ENCODE measurements at regions not wholly inside any gene's neighbourhood (a gene's known extent, or its start where the extent isn't known, plus 50 kb on each side); places are given as distances from the start of the nearest gene placed in this dataset.
"Not testable (repeated sequence)": the region's sequence is repeated elsewhere in the genome, so short reads cannot be mapped to it uniquely, and the experiment has no call there.

GRCh38 chr6:132020918-132021317, 69.7 kb upstream of the CCN2 start:
- H3K27ac ChIP-seq (ENCODE audit: control insufficient read depth, insufficient read depth); H3K9ac ChIP-seq (ENCODE audit: control insufficient read depth, insufficient read depth, low read length); BruUV-seq (replicated peaks); DNase-seq (ENCODE audit: low read depth, low spot score); SMC1A ChIA-PET (ENCODE audit: uncharacterized antibody, unreplicated experiment); POLR2A ChIA-PET; intact Hi-C loops (cut with micrococcal nuclease; ENCODE audit: unreplicated experiment); H3K4me1 ChIP-seq (ENCODE audit: control insufficient read depth, insufficient read depth, low read length); H3K79me2 ChIP-seq (ENCODE audit: control insufficient read depth, insufficient read depth, low read length); H3K9me3 ChIP-seq (replicated peaks; ENCODE audit: control insufficient read depth, insufficient read depth, low read length); in situ Hi-C loops (cut with MboI); H3K4me3 ChIP-seq; RAD21 ChIA-PET (ENCODE audit: unreplicated experiment); H3K36me3 ChIP-seq (ENCODE audit: control insufficient read depth in 2 of 2, insufficient read depth in 2 of 2, low read length in 1 of 2); H4K20me1 ChIP-seq (ENCODE audit: control insufficient read depth, insufficient read depth); H2AFZ ChIP-seq (ENCODE audit: control insufficient read depth, low read depth, low read length); H3K4me2 ChIP-seq (ENCODE audit: control insufficient read depth, insufficient read depth); ATAC-seq; FAIRE-seq; H3K27me3 ChIP-seq (replicated peaks in 1 of 2; ENCODE audit: control insufficient read depth in 2 of 2, insufficient read depth in 2 of 2, low read length in 1 of 2); CTCF ChIA-PET: not testable (repeated sequence)
- WGBS (ENCODE audit: insufficient coverage, insufficient replicate concordance, low lambda C conversion rate, missing lambda C conversion rate): 74% methylated on average over 4 of the region's 4 CpGs

- no peak overlapping the region for H2AFZ ChIP-seq (ENCODE audit: control insufficient read depth, low read depth, low read length)
- BruUV-seq (replicated peaks): no TSS peak
- ChIA-PET SMC1A (ENCODE audit: uncharacterized antibody, unreplicated experiment) (no interaction called here), RAD21 (ENCODE audit: unreplicated experiment) (no interaction called here), POLR2A (no interaction called here), CTCF (no interaction called here)
- 27% methylated on average over 6 of the region's 6 CpGs for WGBS (ENCODE audit: insufficient coverage, insufficient replicate concordance, low lambda C conversion rate, missing lambda C conversion rate)
- no peak overlapping the region for H3K27ac ChIP-seq (ENCODE audit: control insufficient read depth, insufficient read depth)
- in situ Hi-C loops (cut with MboI) (no loop called here), intact Hi-C loops (cut with micrococcal nuclease; ENCODE audit: unreplicated experiment) (no loop called here)
- TF ChIP-seq JUND (IDR thresholded peaks at IDR 0.05; ENCODE audit: low read depth, low read length) (no peak), BMI1 (IDR thresholded peaks at IDR 0.05; ENCODE audit: borderline replicate concordance) (no peak), CHD2 (IDR thresholded peaks at IDR 0.05; ENCODE audit: borderline replicate concordance, low read depth, low read length) (no peak), USF2 (IDR thresholded peaks at IDR 0.05; ENCODE audit: borderline replicate concordance, low read depth, low read length) (no peak), HDAC6 (IDR thresholded peaks at IDR 0.05; ENCODE audit: unreplicated experiment) (no peak)
- H4K20me1 ChIP-seq (ENCODE audit: control insufficient read depth, insufficient read depth): no peaks in the 10 kb centered on the region
- H3K36me3 ChIP-seq (ENCODE audit: control insufficient read depth in 2 of 2, insufficient read depth in 2 of 2, low read length in 1 of 2): no peaks in the 10 kb centered on the region
- H3K4me3 ChIP-seq: no peak overlapping the region
- no peaks in the 10 kb centered on the region for H3K4me1 ChIP-seq (ENCODE audit: control insufficient read depth, insufficient read depth, low read length)
- FAIRE-seq (no peak), DNase-seq (ENCODE audit: low read depth, low spot score) (no peak), ATAC-seq (no peak)
- no peaks in the 10 kb centered on the region for H3K79me2 ChIP-seq (ENCODE audit: control insufficient read depth, insufficient read depth, low read length)
- no peak overlapping the region for H3K4me2 ChIP-seq (ENCODE audit: control insufficient read depth, insufficient read depth)
- H3K9me3 ChIP-seq (replicated peaks; ENCODE audit: control insufficient read depth, insufficient read depth, low read length): no peaks in the 10 kb centered on the region
- H3K9ac ChIP-seq (ENCODE audit: control insufficient read depth, insufficient read depth, low read length): no peak overlapping the region
- H3K27me3 ChIP-seq (replicated peaks in 1 of 2; ENCODE audit: control insufficient read depth in 2 of 2, insufficient read depth in 2 of 2, low read length in 1 of 2): no peaks in the 10 kb centered on the region
These were observed 69.0 kb upstream of the CCN2 start for GRCh38 chr6:132020138-132020581.

All from GM12878 (cell line).